ENCODE measurements at regions not wholly inside any gene's neighbourhood (a gene's known extent, or its start where the extent isn't known, plus 50 kb on each side); places are given as distances from the start of the nearest gene placed in this dataset.

DNA sequence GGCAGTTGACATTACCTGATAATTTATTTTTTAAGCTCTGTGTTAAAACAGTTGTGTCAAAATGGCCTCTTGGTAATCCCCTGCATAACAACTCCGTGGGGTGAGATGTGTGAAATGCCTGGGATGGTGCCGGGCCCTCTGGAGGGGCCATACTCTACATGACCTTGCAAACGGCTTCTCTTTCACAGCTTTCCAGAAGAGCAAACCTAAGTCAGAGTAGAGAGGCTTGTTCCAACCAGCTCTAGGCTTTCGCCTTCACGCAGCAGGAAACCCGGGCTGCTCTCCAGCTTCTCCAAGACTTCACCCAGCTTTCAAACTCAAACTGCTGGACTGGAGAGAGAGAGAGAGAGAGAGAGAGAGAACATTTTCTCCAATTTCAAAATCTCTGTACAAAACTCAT, 120.1 kb downstream of the SNX18 start:
- TF ChIP-seq, protein P1, sequence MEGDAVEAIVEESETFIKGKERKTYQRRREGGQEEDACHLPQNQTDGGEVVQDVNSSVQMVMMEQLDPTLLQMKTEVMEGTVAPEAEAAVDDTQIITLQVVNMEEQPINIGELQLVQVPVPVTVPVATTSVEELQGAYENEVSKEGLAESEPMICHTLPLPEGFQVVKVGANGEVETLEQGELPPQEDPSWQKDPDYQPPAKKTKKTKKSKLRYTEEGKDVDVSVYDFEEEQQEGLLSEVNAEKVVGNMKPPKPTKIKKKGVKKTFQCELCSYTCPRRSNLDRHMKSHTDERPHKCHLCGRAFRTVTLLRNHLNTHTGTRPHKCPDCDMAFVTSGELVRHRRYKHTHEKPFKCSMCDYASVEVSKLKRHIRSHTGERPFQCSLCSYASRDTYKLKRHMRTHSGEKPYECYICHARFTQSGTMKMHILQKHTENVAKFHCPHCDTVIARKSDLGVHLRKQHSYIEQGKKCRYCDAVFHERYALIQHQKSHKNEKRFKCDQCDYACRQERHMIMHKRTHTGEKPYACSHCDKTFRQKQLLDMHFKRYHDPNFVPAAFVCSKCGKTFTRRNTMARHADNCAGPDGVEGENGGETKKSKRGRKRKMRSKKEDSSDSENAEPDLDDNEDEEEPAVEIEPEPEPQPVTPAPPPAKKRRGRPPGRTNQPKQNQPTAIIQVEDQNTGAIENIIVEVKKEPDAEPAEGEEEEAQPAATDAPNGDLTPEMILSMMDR (IDR thresholded peaks at IDR 0.05; ENCODE audit: insufficient read depth in 1 of 2, low read depth in 1 of 2, low read length in 1 of 2, severe bottlenecking in 1 of 2, unreplicated experiment in 1 of 2), result no peak
- no peaks in the 10 kb centered on the region for H3K36me3 ChIP-seq (ENCODE audit: control insufficient read depth, insufficient read depth, low read length)
- Mint-ChIP-seq H3K27me3 (ENCODE audit: insufficient read depth, unreplicated experiment) (no peaks in the 10 kb centered on the region), H3K4me1 (ENCODE audit: low read depth, unreplicated experiment) (no peaks in the 10 kb centered on the region), H3K27ac (ENCODE audit: unreplicated experiment) (no peak overlapping the region), H3K36me3 (ENCODE audit: insufficient read depth, unreplicated experiment) (no peaks in the 10 kb centered on the region), H3K9me3 (ENCODE audit: unreplicated experiment) (no peaks in the 10 kb centered on the region), H3K4me3 (ENCODE audit: unreplicated experiment) (no peak overlapping the region)
- no peak overlapping the region for H3K4me3 ChIP-seq (ENCODE audit: low read depth, low read length)
- no peaks in the 10 kb centered on the region for H3K27me3 ChIP-seq (replicated peaks; ENCODE audit: control insufficient read depth, insufficient read depth, low read length)
- ChIA-PET POLR2A (no interaction called here), CTCF (interaction anchor here (0.7 kb wide), 1 partner anchor 120 kb away, joined by 5 read pairs; the partner anchor contains the start of gene SNX18)
- no peaks in the 10 kb centered on the region for H3K9me3 ChIP-seq
- no peaks in the 10 kb centered on the region for H3K4me1 ChIP-seq
- BruUV-seq (replicated peaks), result no TSS peak
- intact Hi-C loops (cut with micrococcal nuclease; ENCODE audit: unreplicated experiment), result no loop called here
- no peak for DNase-seq

DNA sequence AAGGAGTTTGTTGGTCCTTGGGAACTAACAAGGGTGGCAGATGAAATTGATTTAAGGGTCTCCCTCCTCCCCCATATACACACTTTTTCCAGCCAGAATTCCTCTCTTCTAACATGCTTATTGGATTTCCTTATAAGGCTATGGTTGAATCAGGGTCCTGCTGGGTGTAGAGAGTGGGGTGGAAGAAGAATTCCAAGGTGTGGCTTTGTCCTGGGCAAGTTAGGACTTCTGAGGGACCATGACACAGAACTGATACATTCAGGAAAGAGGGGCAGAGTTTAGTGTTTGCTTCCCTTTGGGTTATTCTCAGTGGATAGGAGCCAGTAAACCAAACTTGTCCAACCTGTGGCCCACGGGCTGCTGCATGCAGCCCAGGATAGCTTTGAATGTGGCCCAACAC, 116.5 kb downstream of the SNX18 start:
- Mint-ChIP-seq H3K9me3 (ENCODE audit: unreplicated experiment) (peaks cover 6% of the 10 kb centered on the region), H3K27ac (ENCODE audit: unreplicated experiment) (no peak overlapping the region), H3K36me3 (ENCODE audit: insufficient read depth, unreplicated experiment) (no peaks in the 10 kb centered on the region), H3K4me1 (ENCODE audit: low read depth, unreplicated experiment) (no peaks in the 10 kb centered on the region), H3K4me3 (ENCODE audit: unreplicated experiment) (no peak overlapping the region), H3K27me3 (ENCODE audit: insufficient read depth, unreplicated experiment) (no peaks in the 10 kb centered on the region)
- TF ChIP-seq, protein P1 (IDR thresholded peaks at IDR 0.05; ENCODE audit: insufficient read depth in 1 of 2, low read depth in 1 of 2, low read length in 1 of 2, severe bottlenecking in 1 of 2, unreplicated experiment in 1 of 2), result no peak
- Histone ChIP-seq H3K4me3 (ENCODE audit: low read depth, low read length) (no peak overlapping the region), H3K27me3 (replicated peaks; ENCODE audit: control insufficient read depth, insufficient read depth, low read length) (no peaks in the 10 kb centered on the region), H3K4me1 (no peaks in the 10 kb centered on the region), H3K9me3 (no peaks in the 10 kb centered on the region), H3K36me3 (ENCODE audit: control insufficient read depth, insufficient read depth, low read length) (no peaks in the 10 kb centered on the region)
- ChIA-PET POLR2A (no interaction called here), CTCF (no interaction called here)
- intact Hi-C loops (cut with micrococcal nuclease; ENCODE audit: unreplicated experiment), result no loop called here
- no TSS peak for BruUV-seq (replicated peaks)
- no peak for DNase-seq

DNA sequence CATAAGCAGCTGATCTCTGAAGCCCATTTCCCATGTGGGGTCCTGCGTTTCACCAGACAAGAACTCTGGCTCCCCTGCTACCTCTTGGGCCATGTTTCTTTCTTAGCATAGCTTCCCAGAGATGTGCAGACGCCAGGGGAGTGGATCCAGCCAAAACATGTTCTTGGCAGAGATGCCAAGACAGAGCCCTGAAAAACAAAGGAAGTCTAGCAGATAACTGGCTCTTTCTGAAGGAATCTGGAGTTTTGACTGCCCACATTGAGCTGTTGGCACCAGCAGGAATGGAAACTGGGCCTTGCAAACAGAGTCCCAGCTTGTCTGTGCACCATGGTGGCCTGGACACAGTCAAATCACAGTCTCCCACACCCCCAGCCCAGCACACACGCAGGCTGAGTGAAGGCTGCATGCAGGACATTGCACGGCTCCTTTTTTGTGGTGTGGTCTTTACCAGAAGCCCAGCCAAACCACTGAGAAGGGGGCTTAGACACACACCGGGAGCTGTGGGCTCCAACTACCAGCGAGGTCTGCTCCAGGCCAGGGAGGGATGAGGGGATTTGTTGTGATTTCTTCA, 114.7 kb downstream of the SNX18 start:
- peaks cover 14% of the 10 kb centered on the region for H3K4me1 ChIP-seq
- TF ChIP-seq, protein P1 (IDR thresholded peaks at IDR 0.05; ENCODE audit: insufficient read depth in 1 of 2, low read depth in 1 of 2, low read length in 1 of 2, severe bottlenecking in 1 of 2, unreplicated experiment in 1 of 2), result no peak
- Mint-ChIP-seq H3K27me3 (ENCODE audit: insufficient read depth, unreplicated experiment) (no peaks in the 10 kb centered on the region), H3K9me3 (ENCODE audit: unreplicated experiment) (peaks cover 6% of the 10 kb centered on the region), H3K27ac (ENCODE audit: unreplicated experiment) (no peak overlapping the region), H3K36me3 (ENCODE audit: insufficient read depth, unreplicated experiment) (no peaks in the 10 kb centered on the region), H3K4me3 (ENCODE audit: unreplicated experiment) (no peak overlapping the region), H3K4me1 (ENCODE audit: low read depth, unreplicated experiment) (peaks cover 9% of the 10 kb centered on the region)
- BruUV-seq (replicated peaks), result no TSS peak
- H3K4me3 ChIP-seq (ENCODE audit: low read depth, low read length), result no peak overlapping the region
- intact Hi-C loops (cut with micrococcal nuclease; ENCODE audit: unreplicated experiment), result no loop called here
- no peaks in the 10 kb centered on the region for H3K36me3 ChIP-seq (ENCODE audit: control insufficient read depth, insufficient read depth, low read length)
- H3K27me3 ChIP-seq (replicated peaks; ENCODE audit: control insufficient read depth, insufficient read depth, low read length), result no peaks in the 10 kb centered on the region
- ChIA-PET CTCF (no interaction called here), POLR2A (no interaction called here)
- no peaks in the 10 kb centered on the region for H3K9me3 ChIP-seq
- no peak for DNase-seq
